GM12864 (cell line): ENCODE measurements at regions not wholly inside any gene's neighbourhood (a gene's known extent, or its start where the extent isn't known, plus 50 kb on each side); places are given as distances from the start of the nearest gene placed in this dataset.

Experiments
- DNase-seq: peaks from one replicate; pipeline ENCODE4 v3.0.0-alpha.2; 2011; ENCODE audit warnings: low read depth
- H3K4me3 ChIP-seq: 2 replicates; pipeline ENCODE4 v1.5.1; 2011; ENCODE audit warnings: mild to moderate bottlenecking, low read depth, low read length, control low read depth
- CTCF ChIP-seq: IDR thresholded peaks from 2 replicates; pipeline ENCODE4 v1.5.1; 2011; ENCODE audit warnings: low read depth, mild to moderate bottlenecking, moderate library complexity, low read length, control low read depth, inconsistent platforms; ENCODE audit errors: missing control alignments

GRCh38 chr18:10310626-10311025, 143.8 kb upstream of the APCDD1 start:
- H3K4me3 ChIP-seq, result no peak overlapping the region
- DNase-seq, result no peak
- no peak for TF ChIP-seq CTCF

- DNase-seq, result no peak
- TF ChIP-seq CTCF, result no peak
These were observed 142.0 kb upstream of the APCDD1 start for GRCh38 chr18:10312326-10313015.

GRCh38 chr18:10313016-10313342, 141.5 kb upstream of the APCDD1 start:
- TF ChIP-seq CTCF, result no peak
- no peak for DNase-seq
- H3K4me3 ChIP-seq, result no peak overlapping the region

More at GRCh38 chr18:10312326-10313015, 142.0 kb upstream of the APCDD1 start:
- no peak overlapping the region for H3K4me3 ChIP-seq

- no peak for TF ChIP-seq CTCF
These were observed 140.4 kb upstream of the APCDD1 start for GRCh38 chr18:10314066-10314465.

GRCh38 chr18:10315522-10315921, 138.9 kb upstream of the APCDD1 start:
- no peak for DNase-seq
- H3K4me3 ChIP-seq, result no peak overlapping the region
- TF ChIP-seq CTCF, result no peak

More at GRCh38 chr18:10314066-10314465, 140.4 kb upstream of the APCDD1 start:
- H3K4me3 ChIP-seq, result no peak overlapping the region
- DNase-seq, result no peak

- no peak overlapping the region for H3K4me3 ChIP-seq
- TF ChIP-seq CTCF, result no peak
- DNase-seq, result no peak
These were observed 137.7 kb upstream of the APCDD1 start for GRCh38 chr18:10316778-10317177.
